ENCODE measurements at regions not wholly inside any gene's neighbourhood (a gene's known extent, or its start where the extent isn't known, plus 50 kb on each side); places are given as distances from the start of the nearest gene placed in this dataset.

- Histone ChIP-seq H4K91ac (ENCODE audit: low read depth, low read length) (no peak overlapping the region), H2BK120ac (ENCODE audit: insufficient read depth, low read length, poor library complexity) (no peak overlapping the region), H3K4me1 (ENCODE audit: control insufficient read depth in 1 of 2, insufficient read depth in 2 of 2, low read length in 2 of 2) (no peaks in the 10 kb centered on the region), H3K18ac (ENCODE audit: low read length) (no peak overlapping the region), H3K79me1 (ENCODE audit: low read length) (no peaks in the 10 kb centered on the region), H3K36me3 (ENCODE audit: control insufficient read depth in 1 of 2, insufficient read depth in 2 of 2, low read length in 2 of 2) (no peaks in the 10 kb centered on the region), H3K79me2 (ENCODE audit: control insufficient read depth, insufficient read depth, low read length, poor library complexity) (no peaks in the 10 kb centered on the region), H3K9me3 (ENCODE audit: insufficient read depth, low read depth, low read length) (no peaks in the 10 kb centered on the region), H3K27ac (ENCODE audit: low read depth, low read length) (no peak overlapping the region), H3K23ac (ENCODE audit: low read length) (no peak overlapping the region), H3K9ac (ENCODE audit: low read length) (no peak overlapping the region), H2AFZ (ENCODE audit: insufficient read depth, low read length, poor library complexity) (no peak overlapping the region), H2BK5ac (ENCODE audit: low read depth, low read length, poor library complexity) (no peak overlapping the region), H2AK5ac (ENCODE audit: low read length) (no peak overlapping the region), H3K4ac (ENCODE audit: low read depth, low read length) (no peak overlapping the region), H4K12ac (ENCODE audit: low read depth, low read length) (no peak overlapping the region), H3K27me3 (ENCODE audit: insufficient read depth, low read length) (no peaks in the 10 kb centered on the region), H3K4me2 (ENCODE audit: low read length) (no peak overlapping the region), H3K4me3 (ENCODE audit: low read depth, low read length) (no peak overlapping the region), H2BK12ac (ENCODE audit: low read length) (no peak overlapping the region), H4K8ac (ENCODE audit: low read depth, low read length) (no peak overlapping the region), H3K14ac (ENCODE audit: low read length) (no peak overlapping the region)
- no peak for DNase-seq
- no CpG with 5 or more reads among the region's 5 CpGs for WGBS (ENCODE audit: extremely low coverage, insufficient coverage, insufficient read length)
These were observed 80.9 kb upstream of the TSPAN11 start for GRCh38 chr12:30845676-30846075.

GRCh38 chr12:30843211-30843610 is 83.3 kb upstream of the TSPAN11 start:
- Histone ChIP-seq H2AFZ (ENCODE audit: insufficient read depth, low read length, poor library complexity) (no peak overlapping the region), H3K23ac (ENCODE audit: low read length) (no peak overlapping the region), H2BK12ac (ENCODE audit: low read length) (no peak overlapping the region), H4K91ac (ENCODE audit: low read depth, low read length) (no peak overlapping the region), H3K9me3 (ENCODE audit: insufficient read depth, low read depth, low read length) (no peaks in the 10 kb centered on the region), H3K9ac (ENCODE audit: low read length) (no peak overlapping the region), H4K8ac (ENCODE audit: low read depth, low read length) (no peak overlapping the region), H3K36me3 (ENCODE audit: control insufficient read depth in 1 of 2, insufficient read depth in 2 of 2, low read length in 2 of 2) (no peaks in the 10 kb centered on the region), H3K18ac (ENCODE audit: low read length) (no peak overlapping the region), H3K14ac (ENCODE audit: low read length) (no peak overlapping the region), H3K27me3 (ENCODE audit: insufficient read depth, low read length) (no peaks in the 10 kb centered on the region), H3K27ac (ENCODE audit: low read depth, low read length) (no peak overlapping the region), H3K79me1 (ENCODE audit: low read length) (no peaks in the 10 kb centered on the region), H3K79me2 (ENCODE audit: control insufficient read depth, insufficient read depth, low read length, poor library complexity) (no peaks in the 10 kb centered on the region), H2AK5ac (ENCODE audit: low read length) (no peak overlapping the region), H3K4ac (ENCODE audit: low read depth, low read length) (no peak overlapping the region), H2BK5ac (ENCODE audit: low read depth, low read length, poor library complexity) (no peak overlapping the region), H4K12ac (ENCODE audit: low read depth, low read length) (no peak overlapping the region), H3K4me3 (ENCODE audit: low read depth, low read length) (no peak overlapping the region), H3K4me1 (ENCODE audit: control insufficient read depth in 1 of 2, insufficient read depth in 2 of 2, low read length in 2 of 2) (no peaks in the 10 kb centered on the region), H3K4me2 (ENCODE audit: low read length) (no peak overlapping the region), H2BK120ac (ENCODE audit: insufficient read depth, low read length, poor library complexity) (no peak overlapping the region)
- WGBS (ENCODE audit: extremely low coverage, insufficient coverage, insufficient read length): no CpG with 5 or more reads among the region's 3 CpGs
- DNase-seq: no peak

- DNase-seq: no peak
- H3K14ac ChIP-seq (ENCODE audit: low read length): no peak overlapping the region
- no peak overlapping the region for H4K91ac ChIP-seq (ENCODE audit: low read depth, low read length)
- H3K27me3 ChIP-seq (ENCODE audit: insufficient read depth, low read length): no peaks in the 10 kb centered on the region
- no peaks in the 10 kb centered on the region for H3K4me1 ChIP-seq (ENCODE audit: control insufficient read depth in 1 of 2, insufficient read depth in 2 of 2, low read length in 2 of 2)
- H3K9me3 ChIP-seq (ENCODE audit: insufficient read depth, low read depth, low read length): no peaks in the 10 kb centered on the region
- no peak overlapping the region for H2BK12ac ChIP-seq (ENCODE audit: low read length)
- no peak overlapping the region for H4K12ac ChIP-seq (ENCODE audit: low read depth, low read length)
- H4K8ac ChIP-seq (ENCODE audit: low read depth, low read length): no peak overlapping the region
- no peaks in the 10 kb centered on the region for H3K36me3 ChIP-seq (ENCODE audit: control insufficient read depth in 1 of 2, insufficient read depth in 2 of 2, low read length in 2 of 2)
- no peak overlapping the region for H3K23ac ChIP-seq (ENCODE audit: low read length)
- H3K27ac ChIP-seq (ENCODE audit: low read depth, low read length): no peak overlapping the region
- H3K79me1 ChIP-seq (ENCODE audit: low read length): no peaks in the 10 kb centered on the region
- no peak overlapping the region for H2BK120ac ChIP-seq (ENCODE audit: insufficient read depth, low read length, poor library complexity)
- H3K18ac ChIP-seq (ENCODE audit: low read length): no peak overlapping the region
- H3K4ac ChIP-seq (ENCODE audit: low read depth, low read length): no peak overlapping the region
- H3K4me3 ChIP-seq (ENCODE audit: low read depth, low read length): no peak overlapping the region
- H2BK5ac ChIP-seq (ENCODE audit: low read depth, low read length, poor library complexity): no peak overlapping the region
- H2AFZ ChIP-seq (ENCODE audit: insufficient read depth, low read length, poor library complexity): no peak overlapping the region
- WGBS (ENCODE audit: extremely low coverage, insufficient coverage, insufficient read length): no CpG with 5 or more reads among the region's 3 CpGs
- no peaks in the 10 kb centered on the region for H3K79me2 ChIP-seq (ENCODE audit: control insufficient read depth, insufficient read depth, low read length, poor library complexity)
- no peak overlapping the region for H3K9ac ChIP-seq (ENCODE audit: low read length)
- no peak overlapping the region for H3K4me2 ChIP-seq (ENCODE audit: low read length)
- no peak overlapping the region for H2AK5ac ChIP-seq (ENCODE audit: low read length)
These were observed 85.8 kb upstream of the TSPAN11 start for GRCh38 chr12:30840715-30841114.

- Histone ChIP-seq H4K12ac (ENCODE audit: low read depth, low read length) (no peak overlapping the region), H2BK120ac (ENCODE audit: insufficient read depth, low read length, poor library complexity) (no peak overlapping the region), H3K4ac (ENCODE audit: low read depth, low read length) (no peak overlapping the region), H3K9ac (ENCODE audit: low read length) (no peak overlapping the region), H3K14ac (ENCODE audit: low read length) (no peak overlapping the region), H2BK12ac (ENCODE audit: low read length) (no peak overlapping the region), H3K27ac (ENCODE audit: low read depth, low read length) (no peak overlapping the region), H4K8ac (ENCODE audit: low read depth, low read length) (no peak overlapping the region), H3K18ac (ENCODE audit: low read length) (no peak overlapping the region), H3K9me3 (ENCODE audit: insufficient read depth, low read depth, low read length) (no peaks in the 10 kb centered on the region), H3K4me2 (ENCODE audit: low read length) (no peak overlapping the region), H2BK5ac (ENCODE audit: low read depth, low read length, poor library complexity) (no peak overlapping the region), H3K27me3 (ENCODE audit: insufficient read depth, low read length) (no peaks in the 10 kb centered on the region), H3K4me1 (ENCODE audit: control insufficient read depth in 1 of 2, insufficient read depth in 2 of 2, low read length in 2 of 2) (no peaks in the 10 kb centered on the region), H2AFZ (ENCODE audit: insufficient read depth, low read length, poor library complexity) (no peak overlapping the region), H3K79me2 (ENCODE audit: control insufficient read depth, insufficient read depth, low read length, poor library complexity) (no peaks in the 10 kb centered on the region), H3K79me1 (ENCODE audit: low read length) (no peaks in the 10 kb centered on the region), H4K91ac (ENCODE audit: low read depth, low read length) (no peak overlapping the region), H2AK5ac (ENCODE audit: low read length) (no peak overlapping the region), H3K23ac (ENCODE audit: low read length) (no peak overlapping the region), H3K4me3 (ENCODE audit: low read depth, low read length) (no peak overlapping the region), H3K36me3 (ENCODE audit: control insufficient read depth in 1 of 2, insufficient read depth in 2 of 2, low read length in 2 of 2) (no peaks in the 10 kb centered on the region)
- DNase-seq: no peak
- no CpG with 5 or more reads among the region's 7 CpGs for WGBS (ENCODE audit: extremely low coverage, insufficient coverage, insufficient read length)
These were observed 85.0 kb upstream of the CAPRIN2 start for GRCh38 chr12:30839643-30840220.
